Activated CD8-positive, alpha-beta T cell treated with anti-CD3 and anti-CD28 coated beads, Interleukin-2, amount 10 ng/mL, durations not matched to agents 7 days and 5 days (primary cell): ENCODE measurements at regions not wholly inside any gene's neighbourhood (a gene's known extent, or its start where the extent isn't known, plus 50 kb on each side); places are given as distances from the start of the nearest gene placed in this dataset.

Experiments
- ATAC-seq: fragments of 150-1000 bp; cut with Tn5 transposase; one replicate; pipeline ENCODE4 v1.10.0; 2021; ENCODE audit warnings: moderate library complexity
- CTCF ChIA-PET: fragments of 350-600 bp; sonication (Branson Sonifier 250); formaldehyde crosslinking; loops from one replicate; lab custom pipeline; 2021; ENCODE audit warnings: antibody characterized with exemption; lab: Charles Lee
- POLR2A ChIA-PET: fragments of 350-600 bp; sonication (Branson Sonifier 250); formaldehyde crosslinking; loops from one replicate; lab custom pipeline; 2021; ENCODE audit warnings: antibody characterized with exemption; lab: Charles Lee
- DNase-seq: peaks from one replicate; pipeline ENCODE4 v3.0.0-alpha.2; 2020
- H3K27ac Mint-ChIP-seq: one replicate; pipeline ENCODE4 v1.8.0; 2021; ENCODE audit warnings: mild to moderate bottlenecking, mixed read lengths
- H3K27me3 Mint-ChIP-seq: one replicate; pipeline ENCODE4 v1.8.0; 2021; ENCODE audit warnings: low read depth, mixed read lengths
- H3K36me3 Mint-ChIP-seq: one replicate; pipeline ENCODE4 v1.8.0; 2021; ENCODE audit warnings: low read depth, mixed read lengths
- H3K4me1 Mint-ChIP-seq: one replicate; pipeline ENCODE4 v1.8.0; 2021; ENCODE audit warnings: low read depth, mixed read lengths
- H3K4me3 Mint-ChIP-seq: one replicate; pipeline ENCODE4 v1.8.0; 2021; ENCODE audit warnings: mild to moderate bottlenecking, mixed read lengths
- H3K9me3 Mint-ChIP-seq: one replicate; pipeline ENCODE4 v1.8.0; 2022; ENCODE audit warnings: mixed read lengths; ENCODE audit not compliant: insufficient read depth

- ATAC-seq (no peak), DNase-seq (no peak)
- CTCF ChIA-PET = no interaction called here
- no peaks in the 10 kb centered on the region for H3K9me3 Mint-ChIP-seq
- H3K27me3 Mint-ChIP-seq = no peaks in the 10 kb centered on the region
- POLR2A ChIA-PET = no interaction called here
- no peaks in the 10 kb centered on the region for H3K4me1 Mint-ChIP-seq
- no peak overlapping the region for H3K4me3 Mint-ChIP-seq
- H3K36me3 Mint-ChIP-seq = no peaks in the 10 kb centered on the region
- no peak overlapping the region for H3K27ac Mint-ChIP-seq
Observed at GRCh38 chr4:57498251-57498650, 388.1 kb upstream of the IGFBP7 start.

- Mint-ChIP-seq H3K9me3 (no peaks in the 10 kb centered on the region), H3K4me3 (no peak overlapping the region), H3K4me1 (no peaks in the 10 kb centered on the region), H3K27me3 (no peaks in the 10 kb centered on the region), H3K36me3 (no peaks in the 10 kb centered on the region), H3K27ac (no peak overlapping the region)
- ATAC-seq (no peak), DNase-seq (no peak)
- ChIA-PET POLR2A (no interaction called here), CTCF (no interaction called here)
Observed at GRCh38 chr4:57496697-57497471, 386.7 kb upstream of the IGFBP7 start.

GRCh38 chr4:57494821-57495220 lies 384.6 kb upstream of the IGFBP7 start:
- CTCF ChIA-PET = interaction anchor here (1.2 kb wide), 1 partner anchor 9 kb away, joined by 3 read pairs; no protein-coding TSS in a partner anchor
- H3K4me3 Mint-ChIP-seq = no peak overlapping the region
- no peaks in the 10 kb centered on the region for H3K9me3 Mint-ChIP-seq
- POLR2A ChIA-PET = no interaction called here
- no peak overlapping the region for H3K27ac Mint-ChIP-seq
- no peak for DNase-seq
- no peaks in the 10 kb centered on the region for H3K4me1 Mint-ChIP-seq
- ATAC-seq = no peak
- H3K36me3 Mint-ChIP-seq = no peaks in the 10 kb centered on the region
- no peaks in the 10 kb centered on the region for H3K27me3 Mint-ChIP-seq

GRCh38 chr4:57492251-57492878 lies 382.2 kb upstream of the IGFBP7 start:
- CTCF ChIA-PET = no interaction called here
- H3K27me3 Mint-ChIP-seq = no peaks in the 10 kb centered on the region
- POLR2A ChIA-PET = no interaction called here
- no peaks in the 10 kb centered on the region for H3K9me3 Mint-ChIP-seq
- H3K4me1 Mint-ChIP-seq = no peaks in the 10 kb centered on the region
- no peaks in the 10 kb centered on the region for H3K36me3 Mint-ChIP-seq
- no peak overlapping the region for H3K4me3 Mint-ChIP-seq
- DNase-seq = no peak
- no peak overlapping the region for H3K27ac Mint-ChIP-seq
- no peak for ATAC-seq

- H3K9me3 Mint-ChIP-seq = no peaks in the 10 kb centered on the region
- CTCF ChIA-PET = no interaction called here
- H3K4me3 Mint-ChIP-seq = no peak overlapping the region
- no peaks in the 10 kb centered on the region for H3K27me3 Mint-ChIP-seq
- no peaks in the 10 kb centered on the region for H3K4me1 Mint-ChIP-seq
- H3K27ac Mint-ChIP-seq = no peak overlapping the region
- no peaks in the 10 kb centered on the region for H3K36me3 Mint-ChIP-seq
- no peak for DNase-seq
- POLR2A ChIA-PET = no interaction called here
- ATAC-seq = no peak
Observed at GRCh38 chr4:57491388-57491787, 381.2 kb upstream of the IGFBP7 start.

- Mint-ChIP-seq H3K36me3 (no peaks in the 10 kb centered on the region), H3K4me3 (no peak overlapping the region), H3K9me3 (no peaks in the 10 kb centered on the region), H3K27ac (no peak overlapping the region), H3K4me1 (no peaks in the 10 kb centered on the region), H3K27me3 (no peaks in the 10 kb centered on the region)
- ChIA-PET POLR2A (no interaction called here), CTCF (no interaction called here)
- no peak for ATAC-seq
- no peak for DNase-seq
Observed at GRCh38 chr4:57490520-57491255, 380.5 kb upstream of the IGFBP7 start.

- ATAC-seq (no peak), DNase-seq (no peak)
- Mint-ChIP-seq H3K4me3 (no peak overlapping the region), H3K9me3 (no peaks in the 10 kb centered on the region), H3K36me3 (no peaks in the 10 kb centered on the region), H3K27me3 (no peaks in the 10 kb centered on the region), H3K27ac (no peak overlapping the region), H3K4me1 (no peaks in the 10 kb centered on the region)
- CTCF ChIA-PET = no interaction called here
- POLR2A ChIA-PET = no interaction called here
Observed at GRCh38 chr4:57488366-57489162, 378.4 kb upstream of the IGFBP7 start.

- no peak for ATAC-seq
- no peak overlapping the region for H3K27ac Mint-ChIP-seq
- no peaks in the 10 kb centered on the region for H3K4me1 Mint-ChIP-seq
- ChIA-PET POLR2A (no interaction called here), CTCF (no interaction called here)
- H3K27me3 Mint-ChIP-seq = no peaks in the 10 kb centered on the region
- no peak for DNase-seq
- no peak overlapping the region for H3K4me3 Mint-ChIP-seq
- H3K36me3 Mint-ChIP-seq = no peaks in the 10 kb centered on the region
- H3K9me3 Mint-ChIP-seq = no peaks in the 10 kb centered on the region
Observed at GRCh38 chr4:57475424-57475823, 365.2 kb upstream of the IGFBP7 start.

- no peak overlapping the region for H3K4me3 Mint-ChIP-seq
- no peaks in the 10 kb centered on the region for H3K36me3 Mint-ChIP-seq
- no peaks in the 10 kb centered on the region for H3K27me3 Mint-ChIP-seq
- no peaks in the 10 kb centered on the region for H3K9me3 Mint-ChIP-seq
- CTCF ChIA-PET = no interaction called here
- H3K4me1 Mint-ChIP-seq = no peaks in the 10 kb centered on the region
- DNase-seq (no peak), ATAC-seq (no peak)
- POLR2A ChIA-PET = no interaction called here
- H3K27ac Mint-ChIP-seq = no peak overlapping the region
Observed at GRCh38 chr4:57465321-57466056, 355.3 kb upstream of the IGFBP7 start.

- POLR2A ChIA-PET = no interaction called here
- H3K36me3 Mint-ChIP-seq = no peaks in the 10 kb centered on the region
- ATAC-seq = no peak
- H3K4me3 Mint-ChIP-seq = no peak overlapping the region
- no peaks in the 10 kb centered on the region for H3K27me3 Mint-ChIP-seq
- H3K4me1 Mint-ChIP-seq = no peaks in the 10 kb centered on the region
- CTCF ChIA-PET = no interaction called here
- no peaks in the 10 kb centered on the region for H3K9me3 Mint-ChIP-seq
- no peak for DNase-seq
- H3K27ac Mint-ChIP-seq = no peak overlapping the region
Observed at GRCh38 chr4:57462843-57463242, 352.7 kb upstream of the IGFBP7 start.

- no peak for ATAC-seq
- no peak for DNase-seq
- Mint-ChIP-seq H3K27me3 (no peaks in the 10 kb centered on the region), H3K9me3 (no peaks in the 10 kb centered on the region), H3K27ac (no peak overlapping the region), H3K36me3 (no peaks in the 10 kb centered on the region), H3K4me1 (no peaks in the 10 kb centered on the region), H3K4me3 (no peak overlapping the region)
- POLR2A ChIA-PET = no interaction called here
- CTCF ChIA-PET = no interaction called here
Observed at GRCh38 chr4:57460967-57461366, 350.8 kb upstream of the IGFBP7 start.
